GM18502 (cell line): ENCODE measurements at regions not wholly inside any gene's neighbourhood (a gene's known extent, or its start where the extent isn't known, plus 50 kb on each side); places are given as distances from the start of the nearest gene placed in this dataset.
"Not testable (repeated sequence)": the region's sequence is repeated elsewhere in the genome, so short reads cannot be mapped to it uniquely, and the experiment has no call there.

Experiments
- ATAC-seq: cut with Tn5 transposase; IDR thresholded peaks from one replicate; pipeline ENCODE4 v1.9.1; 2021; ENCODE audit warnings: mild to moderate bottlenecking; ENCODE audit not compliant: unreplicated experiment, poor library complexity

DNA sequence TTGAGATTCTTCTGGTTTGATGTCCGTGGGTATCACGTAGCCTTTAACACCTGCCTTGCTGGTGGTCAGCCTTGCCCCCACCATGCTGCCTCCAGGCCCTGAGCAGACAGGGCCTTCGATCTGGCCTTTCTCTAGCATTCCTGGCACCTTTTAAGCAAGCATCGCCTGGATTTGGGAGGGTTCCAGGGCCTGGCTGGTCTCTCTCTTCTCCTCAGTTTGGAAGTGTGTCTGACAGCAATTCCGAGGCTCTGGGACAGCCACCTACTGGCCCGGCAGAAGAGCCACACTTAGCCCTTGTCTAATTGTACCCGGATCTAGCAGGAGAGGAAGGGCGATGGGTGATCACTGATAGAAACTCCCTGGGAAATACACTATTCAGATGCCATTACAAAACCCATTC is 441.3 kb upstream of the MKI67 start:
- ATAC-seq: no peak

- no peak for ATAC-seq
These were observed 441.8 kb upstream of the MKI67 start for GRCh38 chr10:128568041-128568440.

- no peak for ATAC-seq
These were observed 442.3 kb upstream of the MKI67 start for GRCh38 chr10:128568491-128568890.

DNA sequence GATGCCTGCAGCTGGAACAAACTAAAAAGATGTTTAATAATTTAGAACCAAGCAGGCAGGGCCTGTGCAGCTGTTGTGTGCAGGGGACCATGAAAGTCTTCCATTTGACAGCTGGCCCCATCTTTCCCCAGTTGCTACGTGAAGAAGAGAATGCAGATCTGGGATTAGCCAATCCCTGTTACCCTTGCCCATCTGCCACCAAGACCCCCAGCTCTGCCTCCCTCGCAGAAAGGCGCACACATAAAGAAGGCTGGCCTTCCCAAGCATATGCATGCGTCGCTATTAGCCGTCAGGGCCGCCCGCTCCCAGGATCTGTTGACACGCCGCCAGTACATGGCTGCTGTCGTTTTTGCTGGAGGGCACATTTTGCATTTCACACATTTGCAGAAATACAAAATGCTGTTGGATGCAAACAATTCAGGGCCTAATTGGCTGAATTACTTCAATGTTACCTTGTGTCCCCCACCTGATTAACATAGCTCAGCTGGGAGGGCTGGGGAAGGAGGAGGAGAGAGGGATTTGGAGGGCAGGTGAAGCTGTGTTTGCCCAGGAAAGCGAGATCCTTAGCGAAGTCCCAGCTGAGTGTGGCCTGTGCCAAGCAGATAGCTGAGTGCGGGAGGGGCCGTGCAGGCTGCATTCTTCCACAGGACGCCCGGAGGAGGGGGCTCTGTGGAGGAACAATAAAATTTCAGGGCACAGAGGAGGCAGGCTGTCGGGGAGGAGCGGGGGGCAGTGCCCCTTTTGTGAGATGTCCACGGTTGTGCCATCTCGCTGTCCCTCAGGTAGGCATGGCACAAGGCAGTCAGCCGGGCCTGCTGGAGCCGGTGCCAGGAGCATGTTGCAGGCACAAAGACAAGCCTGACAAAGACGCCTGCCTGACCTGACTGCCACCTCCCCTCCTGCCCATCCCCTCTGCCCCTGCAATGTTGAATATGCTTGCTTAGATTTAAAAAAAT is 443.0 kb upstream of the MKI67 start:
- no peak for ATAC-seq

DNA sequence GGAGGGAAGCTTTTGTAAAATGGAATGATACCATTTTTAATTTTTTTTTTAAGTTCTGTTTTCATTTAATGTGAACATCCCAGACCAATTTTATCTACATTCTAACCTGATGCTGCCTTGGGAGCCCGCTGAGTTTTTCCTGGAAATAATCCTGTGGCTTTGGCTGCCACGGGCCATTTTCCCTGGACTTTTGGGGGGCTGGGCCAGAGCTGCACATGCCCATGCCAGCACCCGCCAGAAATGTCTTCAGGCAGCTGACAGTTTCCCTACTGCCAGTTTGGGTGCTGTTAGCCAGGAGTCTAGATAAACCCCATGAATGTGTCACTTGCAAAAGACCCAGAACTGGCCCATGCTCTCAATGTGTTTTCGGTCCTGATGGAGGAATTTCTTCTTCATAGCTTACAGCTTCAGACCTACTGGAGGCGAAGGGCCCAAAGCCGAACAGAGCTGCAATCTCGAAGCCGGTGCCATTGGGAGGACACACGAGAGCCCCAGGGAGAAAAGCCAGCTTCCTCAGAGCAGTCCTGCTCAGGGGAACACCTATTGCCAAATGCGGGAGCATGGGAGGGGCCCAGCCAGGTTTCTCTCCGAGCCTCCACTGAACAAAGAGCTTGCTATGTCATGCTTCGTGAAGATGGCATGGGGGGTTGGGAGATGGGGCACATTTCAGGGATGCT is 444.2 kb upstream of the MKI67 start:
- ATAC-seq: no peak

DNA sequence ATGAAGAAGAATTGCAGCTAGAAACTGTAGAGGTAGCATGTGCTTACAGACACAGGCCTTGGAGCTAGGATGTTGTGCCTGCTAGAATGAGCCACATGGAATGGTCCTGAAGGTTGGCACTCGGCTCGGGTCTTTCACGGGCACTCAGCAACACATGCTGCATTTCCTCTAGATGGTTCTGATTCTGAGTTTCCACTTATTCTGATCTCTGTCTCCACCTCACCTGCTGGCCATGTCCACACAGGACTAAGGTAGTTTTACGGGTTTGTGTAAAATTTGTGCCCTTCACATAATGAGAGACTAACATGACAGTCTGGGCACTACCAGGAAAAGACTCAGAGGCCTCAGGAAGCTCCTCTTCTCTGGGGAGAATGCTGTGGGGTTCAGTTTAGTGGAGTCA is 444.8 kb upstream of the MKI67 start:
- no peak for ATAC-seq

DNA sequence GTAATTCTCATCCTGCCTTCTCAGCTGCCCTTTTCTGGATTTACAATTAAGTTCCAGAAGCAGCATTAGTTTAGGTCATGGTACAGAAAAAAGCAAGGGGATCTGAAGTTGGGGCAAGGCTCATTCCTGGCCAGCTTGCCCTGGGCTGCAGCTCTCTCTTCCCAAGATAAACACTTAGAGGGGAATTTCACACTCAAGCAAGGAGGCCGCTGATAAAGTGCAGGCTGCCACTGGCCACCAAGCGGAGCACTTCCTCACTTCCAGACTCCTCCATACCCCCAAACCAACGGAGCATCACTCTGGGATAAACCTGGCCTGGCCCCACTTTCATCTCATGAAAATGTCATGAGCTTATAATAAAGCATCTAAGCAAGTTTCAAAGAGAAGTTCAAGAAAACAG is 445.5 kb upstream of the MKI67 start:
- ATAC-seq: no peak

- no peak for ATAC-seq
These were observed 446.5 kb upstream of the MKI67 start for GRCh38 chr10:128572696-128573095.

GRCh38 chr10:128573281-128573845 is 447.1 kb upstream of the MKI67 start:
- no peak for ATAC-seq

DNA sequence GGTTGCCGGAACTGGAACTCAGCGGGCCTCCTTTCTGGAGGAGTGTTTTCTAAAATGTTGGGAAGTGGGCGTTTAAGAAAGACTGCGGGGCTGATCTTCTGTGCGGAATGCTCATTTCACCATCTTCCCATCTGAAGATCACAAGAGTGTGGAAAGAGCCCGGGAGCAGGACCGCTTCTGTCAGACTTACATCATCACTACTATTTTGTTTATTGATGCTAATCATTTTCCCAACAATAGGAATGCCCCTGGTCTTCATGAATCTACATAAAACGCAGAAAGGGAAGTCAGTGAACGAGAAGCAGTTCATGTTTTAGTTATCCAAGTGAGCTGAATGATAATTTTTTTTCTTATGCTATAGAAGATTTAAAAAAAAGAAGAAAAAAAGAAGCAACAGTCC is 447.8 kb upstream of the MKI67 start:
- ATAC-seq: no peak

- ATAC-seq: no peak
These were observed 448.5 kb upstream of the MKI67 start for GRCh38 chr10:128574581-128575210.

- ATAC-seq: no peak
These were observed 449.5 kb upstream of the MKI67 start for GRCh38 chr10:128575761-128576160.

DNA sequence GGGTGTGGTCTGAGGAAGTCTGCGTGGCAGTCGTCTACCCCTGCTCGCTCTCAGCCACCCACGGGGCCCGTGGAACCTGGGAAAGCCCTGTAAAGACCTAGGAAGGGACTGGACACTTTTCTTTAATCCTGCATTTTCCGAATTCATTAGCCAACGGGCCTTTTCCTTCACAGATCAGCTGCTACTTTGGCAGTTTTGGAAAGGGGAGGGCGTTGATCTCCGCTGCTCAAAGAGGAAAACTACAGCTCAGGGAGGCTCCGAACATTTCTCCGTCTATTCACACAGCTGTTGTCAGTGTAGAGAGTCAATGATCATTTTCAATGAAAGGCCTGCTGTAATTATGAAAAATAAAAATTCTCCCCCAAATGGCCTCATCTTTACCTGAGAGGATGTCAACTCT is 450.1 kb upstream of the MKI67 start:
- ATAC-seq: no peak

DNA sequence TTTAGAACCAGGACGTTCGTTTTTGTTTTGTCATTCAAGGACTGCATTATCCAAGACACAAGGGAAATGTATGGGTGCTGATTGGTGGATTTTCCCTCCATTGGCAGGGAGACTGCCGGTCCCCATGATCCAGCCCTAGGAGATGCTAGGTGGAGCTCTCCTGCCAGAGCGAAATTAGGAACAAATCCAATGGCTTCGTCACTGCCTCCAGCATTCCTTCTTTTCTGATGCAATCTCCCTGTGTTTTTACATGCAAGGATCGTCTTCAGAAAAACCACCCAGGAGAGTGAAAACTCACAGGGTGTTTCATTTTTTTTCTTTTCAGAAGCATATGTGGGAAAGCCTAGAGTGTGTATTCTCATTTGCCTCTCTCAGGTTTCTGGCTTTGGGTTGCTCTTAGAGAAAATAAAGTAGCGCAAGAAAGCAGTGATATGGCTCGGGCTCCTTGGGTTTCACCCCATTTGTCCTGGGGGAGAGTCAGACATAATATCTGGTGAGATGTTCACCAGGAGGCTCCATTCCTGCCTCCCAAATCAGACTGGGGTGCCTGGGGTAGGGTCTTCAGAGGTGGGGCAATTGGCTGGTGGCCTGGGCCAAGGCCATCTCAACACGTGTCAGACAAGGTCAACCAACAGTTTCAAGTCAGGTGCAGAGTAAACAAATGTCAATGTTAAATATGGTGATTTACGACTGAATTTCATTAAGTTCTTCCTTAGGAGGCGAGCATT is 450.9 kb upstream of the MKI67 start:
- ATAC-seq: no peak

DNA sequence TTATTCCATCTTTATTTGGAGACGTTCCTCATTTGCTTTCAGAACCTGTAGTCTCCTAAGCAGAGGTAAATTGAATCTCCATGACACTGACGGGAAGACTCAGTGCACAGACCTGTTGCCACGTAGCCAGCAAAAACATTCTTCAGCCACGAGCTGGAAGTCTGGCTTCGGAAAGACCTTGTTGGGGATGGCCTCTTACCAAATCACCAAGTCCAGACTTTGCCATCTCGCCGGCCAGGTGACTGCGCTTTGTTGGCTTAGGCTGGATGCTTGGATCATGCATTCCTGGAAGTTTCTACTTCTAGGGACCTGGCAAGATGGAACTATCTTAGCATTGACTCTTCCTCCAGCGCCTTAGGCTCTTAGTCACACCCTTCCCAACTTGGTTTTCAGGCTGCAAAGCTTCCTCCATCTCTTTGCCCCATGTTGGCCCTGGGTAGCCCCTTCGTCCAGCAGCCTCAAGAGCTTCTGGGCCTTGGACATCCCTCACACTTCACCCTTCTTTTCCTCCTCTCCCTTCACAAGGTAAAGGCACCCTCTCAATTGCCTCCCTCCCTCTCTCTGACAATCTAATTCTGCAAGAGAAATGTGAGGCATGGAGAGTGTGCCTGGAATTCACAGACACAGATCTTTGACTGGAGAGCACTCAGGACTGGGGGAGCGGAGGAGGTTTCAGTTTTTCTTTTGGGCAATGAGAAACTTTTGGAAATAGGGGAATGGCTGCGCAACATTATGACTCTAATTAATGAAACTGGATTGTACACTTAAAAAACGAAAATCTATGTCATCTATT is 451.9 kb upstream of the MKI67 start:
- ATAC-seq: no peak

DNA sequence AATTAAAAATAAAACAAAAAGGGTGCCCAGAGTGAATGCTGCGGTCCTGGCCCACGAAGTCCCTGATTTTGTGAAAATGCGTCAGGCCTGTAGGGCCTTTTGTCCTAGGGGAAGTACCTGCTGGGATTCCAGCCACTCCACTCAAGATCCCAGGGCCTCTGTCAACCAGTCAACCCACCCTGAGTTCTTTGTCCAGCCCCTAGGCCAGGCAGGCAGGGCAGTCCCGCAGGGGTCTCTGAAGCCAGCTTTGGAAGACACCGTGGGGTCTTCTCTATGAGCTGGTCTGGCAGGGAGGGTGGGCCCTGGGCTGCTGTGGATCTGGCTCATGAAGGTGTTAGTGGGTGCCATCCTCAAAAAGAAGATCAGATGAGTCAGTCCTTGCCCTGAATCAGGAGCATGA is 452.5 kb upstream of the MKI67 start:
- ATAC-seq: no peak

DNA sequence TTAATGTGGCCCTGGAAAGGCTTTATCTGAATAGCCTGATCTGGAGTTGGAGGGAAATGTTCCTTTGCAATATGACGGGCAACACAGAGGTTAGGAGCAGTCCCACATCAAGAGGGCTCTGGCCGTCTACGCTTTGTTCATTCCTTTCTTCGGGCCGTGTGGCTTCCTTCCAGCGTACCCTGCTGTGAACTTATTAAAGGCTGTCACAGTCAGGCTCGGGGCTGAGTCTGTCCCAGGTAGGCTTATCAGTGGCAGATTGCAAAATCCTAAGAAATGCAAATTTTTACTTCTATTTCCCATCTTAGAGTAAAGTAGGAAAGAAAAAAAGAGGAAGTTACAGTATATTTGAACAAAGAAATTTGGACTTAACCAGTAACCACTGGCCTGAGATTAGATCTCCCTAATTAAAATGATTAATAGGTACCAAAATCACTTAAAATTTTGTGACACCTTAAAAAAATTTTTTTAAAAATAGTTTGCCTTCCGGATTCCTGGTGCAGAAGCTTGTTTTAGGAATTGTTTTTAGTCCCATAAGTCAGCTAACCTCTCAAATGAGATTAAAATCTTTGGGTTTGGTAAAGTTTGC is 453.1 kb upstream of the MKI67 start:
- ATAC-seq: no peak

GRCh38 chr10:128579901-128580300 is 453.7 kb upstream of the MKI67 start:
- no peak for ATAC-seq

DNA sequence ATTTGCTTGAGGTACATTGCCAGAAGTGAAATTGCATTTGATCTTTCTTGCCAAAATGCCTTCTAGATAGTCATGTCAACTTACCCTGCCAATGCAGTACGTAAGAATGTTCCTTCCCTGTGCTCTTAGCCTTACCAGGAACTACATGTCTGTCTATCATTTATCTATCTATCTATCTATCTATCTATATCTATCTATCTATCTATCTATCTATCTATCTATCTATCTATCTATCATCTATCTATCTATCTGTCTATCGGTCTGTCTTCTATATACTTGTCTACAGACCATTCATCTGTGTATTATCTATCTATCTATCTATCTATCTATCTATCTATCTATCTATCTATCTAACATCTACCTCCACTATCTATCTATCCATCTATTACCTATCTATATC is 456.9 kb upstream of the MKI67 start:
- ATAC-seq: not testable (repeated sequence)
